Inferior parietal cortex (tissue), 1 donor: ENCODE measurements at regions not wholly inside any gene's neighbourhood (a gene's known extent, or its start where the extent isn't known, plus 50 kb on each side); places are given as distances from the start of the nearest gene placed in this dataset.

Source experiments
- DNase-seq: peaks from one replicate; pipeline ENCODE4 v3.0.0-alpha.2; 2016; ENCODE audit errors: extremely low spot score

GRCh38 chr2:2765839-2766495 lies 434.9 kb upstream of the MYT1L start:
- no peak for DNase-seq

- DNase-seq: no peak
Observed at GRCh38 chr2:2765176-2765800, 434.2 kb upstream of the MYT1L start.

GRCh38 chr2:2764739-2765138 lies 433.7 kb upstream of the MYT1L start:
- DNase-seq: no peak

GRCh38 chr2:2764001-2764355 lies 432.9 kb upstream of the MYT1L start:
- DNase-seq: no peak

GRCh38 chr2:2763351-2764000 lies 432.4 kb upstream of the MYT1L start:
- no peak for DNase-seq

- DNase-seq: no peak
Observed at GRCh38 chr2:2762913-2763312, 431.8 kb upstream of the MYT1L start.

- no peak for DNase-seq
Observed at GRCh38 chr2:2762166-2762908, 431.3 kb upstream of the MYT1L start.

- DNase-seq: no peak
Observed at GRCh38 chr2:2758793-2759367, 427.8 kb upstream of the MYT1L start.

GRCh38 chr2:2757764-2758163 lies 426.7 kb upstream of the MYT1L start:
- no peak for DNase-seq

GRCh38 chr2:2756886-2757285 lies 425.8 kb upstream of the MYT1L start:
- no peak for DNase-seq

- DNase-seq: no peak
Observed at GRCh38 chr2:2755990-2756389, 424.9 kb upstream of the MYT1L start.

GRCh38 chr2:2754940-2755339 lies 423.9 kb upstream of the MYT1L start:
- DNase-seq: no peak

- DNase-seq: no peak
Observed at GRCh38 chr2:2751715-2752315, 420.7 kb upstream of the MYT1L start.

GRCh38 chr2:2750867-2751714 lies 420.0 kb upstream of the MYT1L start:
- DNase-seq: no peak

- no peak for DNase-seq
Observed at GRCh38 chr2:2749206-2749598, 418.1 kb upstream of the MYT1L start.

GRCh38 chr2:2748399-2749205 lies 417.5 kb upstream of the MYT1L start:
- no peak for DNase-seq

- DNase-seq: no peak
Observed at GRCh38 chr2:2747797-2748301, 416.8 kb upstream of the MYT1L start.

GRCh38 chr2:2746731-2747130 lies 415.7 kb upstream of the MYT1L start:
- no peak for DNase-seq

GRCh38 chr2:2744958-2745715 lies 414.1 kb upstream of the MYT1L start:
- DNase-seq: no peak
